DMS114 treated with DMSO at 0.1 percent for 48 hours (cell line): ENCODE measurements at regions not wholly inside any gene's neighbourhood (a gene's known extent, or its start where the extent isn't known, plus 50 kb on each side); places are given as distances from the start of the nearest gene placed in this dataset.
"Not testable (repeated sequence)": the region's sequence is repeated elsewhere in the genome, so short reads cannot be mapped to it uniquely, and the experiment has no call there.

Experiments
- DNase-seq: peaks from one replicate; lab custom pipeline; 2025; ENCODE audit not compliant: unreplicated experiment; lab: John Stamatoyannopoulos, UW

DNA sequence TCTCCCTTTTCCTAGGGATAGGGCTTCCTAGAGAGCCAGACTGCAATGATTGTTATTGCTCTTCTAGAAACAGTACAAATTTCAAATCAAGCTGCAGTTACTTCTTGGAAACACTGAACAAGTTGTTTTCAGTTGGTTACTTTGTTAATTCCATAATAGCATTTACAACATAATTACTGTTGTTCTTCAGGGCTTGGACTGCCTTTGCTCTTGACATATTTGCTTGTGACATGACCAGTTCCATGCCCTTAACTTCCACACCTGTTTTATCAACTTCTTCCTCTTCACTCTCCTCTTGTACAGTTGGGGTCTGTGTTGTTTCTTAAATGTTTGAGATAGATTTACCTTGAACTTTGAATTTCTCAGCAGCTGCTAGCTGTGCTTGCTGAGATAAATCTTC lies 104.4 kb downstream of the SEC23IP start:
- no peak for DNase-seq

DNA sequence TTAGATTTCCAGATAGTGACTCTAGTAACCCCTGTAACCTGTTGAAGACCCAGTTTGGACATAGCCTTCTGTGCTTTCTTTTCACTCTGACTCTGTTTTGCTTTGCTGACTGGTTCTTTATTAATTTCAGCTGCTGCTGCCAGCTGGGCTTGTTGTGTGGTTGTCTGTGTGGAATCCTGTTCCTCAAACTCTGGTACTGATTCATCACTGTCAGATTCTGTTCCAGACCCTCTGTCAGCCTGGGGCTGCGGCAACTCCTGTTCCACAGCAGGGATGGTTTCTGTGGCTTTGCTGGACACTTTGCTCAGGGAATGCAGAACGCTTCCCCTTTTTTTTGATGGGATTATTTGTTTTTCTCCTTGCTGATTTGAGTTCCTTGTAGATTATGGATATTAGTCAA lies 104.9 kb downstream of the SEC23IP start:
- no peak for DNase-seq

DNA sequence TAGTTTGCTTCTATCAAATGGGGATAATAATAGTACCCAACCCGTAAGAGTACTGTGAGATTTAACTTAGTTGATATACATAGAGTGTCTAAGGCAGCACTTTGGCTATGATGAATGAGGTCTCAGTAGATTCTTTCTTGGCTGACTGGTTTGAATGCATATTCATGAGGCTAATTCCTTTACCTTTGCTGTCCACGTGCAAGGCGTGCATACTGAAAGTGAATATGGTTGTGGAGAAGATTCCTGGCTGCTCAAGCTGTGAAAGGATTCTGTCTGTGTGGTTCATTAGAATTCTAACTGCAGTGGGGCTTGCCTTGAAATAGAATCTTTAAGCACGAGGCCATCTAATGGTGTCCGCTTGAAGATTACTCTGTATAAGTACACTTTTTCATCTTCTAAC lies 110.3 kb downstream of the SEC23IP start:
- no peak for DNase-seq

DNA sequence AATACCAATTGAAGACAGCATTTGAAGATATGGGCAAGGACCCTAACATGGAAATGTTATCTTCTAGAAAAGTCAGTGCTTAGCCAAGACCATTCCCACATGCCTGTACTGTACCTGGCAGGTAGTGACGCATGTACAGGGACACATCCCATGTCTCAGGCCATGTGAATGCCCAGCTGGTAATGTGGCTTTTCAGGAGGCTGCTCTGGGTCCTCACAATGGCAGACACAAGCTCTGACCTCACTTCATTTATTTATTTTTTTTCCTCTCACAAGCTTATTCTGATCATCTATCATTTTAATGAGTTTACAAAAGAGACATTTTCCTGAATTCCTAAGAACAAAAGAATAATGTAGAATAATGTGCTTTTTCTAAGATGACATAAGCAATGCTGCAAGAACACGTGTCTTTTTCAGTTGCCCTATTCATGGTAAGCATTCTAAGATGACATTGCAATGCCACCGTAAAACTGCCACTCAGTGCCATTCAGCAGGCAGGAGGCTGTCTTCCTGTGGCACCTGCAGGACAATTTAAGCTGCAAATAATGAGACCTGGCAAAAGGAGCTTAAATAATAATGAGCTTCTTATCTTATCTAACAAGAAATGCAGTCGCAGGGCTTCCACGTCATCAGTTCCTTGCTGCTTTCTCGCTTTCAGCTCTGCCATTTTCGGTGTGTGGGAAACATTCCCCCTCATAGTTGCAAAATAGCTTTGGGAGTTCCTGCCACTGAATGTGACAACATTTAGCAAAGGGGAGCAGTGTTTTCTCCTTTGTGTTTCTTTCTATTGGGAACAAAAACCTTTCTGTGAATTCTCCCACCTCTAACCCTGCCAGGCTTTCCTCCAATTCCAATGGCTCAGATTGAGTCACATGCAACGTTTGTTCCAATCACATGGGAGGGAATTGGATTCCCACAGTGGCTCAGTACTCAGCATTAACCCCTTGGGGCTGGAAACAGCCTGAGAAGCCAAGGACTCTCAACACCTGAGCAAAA lies 113.0 kb downstream of the SEC23IP start:
- no peak for DNase-seq

DNA sequence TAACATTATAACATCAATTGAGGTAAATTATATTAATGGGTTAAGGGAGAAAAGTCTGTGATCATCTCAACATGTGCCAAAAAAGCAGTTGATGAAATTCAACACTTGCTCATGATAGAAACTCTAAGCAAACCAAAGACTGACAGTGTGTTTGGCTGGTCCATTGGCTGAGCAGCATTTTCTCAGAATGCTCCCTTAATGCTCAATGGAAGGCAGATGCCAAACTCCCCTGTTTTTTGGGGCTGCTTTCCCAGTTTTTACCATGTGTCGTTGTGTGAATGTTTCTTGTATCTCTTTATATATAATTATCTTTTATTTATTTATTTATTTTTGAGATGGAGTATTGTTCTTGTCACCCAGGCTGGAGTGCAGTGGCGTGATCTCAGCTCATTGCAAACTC lies 114.7 kb downstream of the SEC23IP start:
- no peak for DNase-seq

DNA sequence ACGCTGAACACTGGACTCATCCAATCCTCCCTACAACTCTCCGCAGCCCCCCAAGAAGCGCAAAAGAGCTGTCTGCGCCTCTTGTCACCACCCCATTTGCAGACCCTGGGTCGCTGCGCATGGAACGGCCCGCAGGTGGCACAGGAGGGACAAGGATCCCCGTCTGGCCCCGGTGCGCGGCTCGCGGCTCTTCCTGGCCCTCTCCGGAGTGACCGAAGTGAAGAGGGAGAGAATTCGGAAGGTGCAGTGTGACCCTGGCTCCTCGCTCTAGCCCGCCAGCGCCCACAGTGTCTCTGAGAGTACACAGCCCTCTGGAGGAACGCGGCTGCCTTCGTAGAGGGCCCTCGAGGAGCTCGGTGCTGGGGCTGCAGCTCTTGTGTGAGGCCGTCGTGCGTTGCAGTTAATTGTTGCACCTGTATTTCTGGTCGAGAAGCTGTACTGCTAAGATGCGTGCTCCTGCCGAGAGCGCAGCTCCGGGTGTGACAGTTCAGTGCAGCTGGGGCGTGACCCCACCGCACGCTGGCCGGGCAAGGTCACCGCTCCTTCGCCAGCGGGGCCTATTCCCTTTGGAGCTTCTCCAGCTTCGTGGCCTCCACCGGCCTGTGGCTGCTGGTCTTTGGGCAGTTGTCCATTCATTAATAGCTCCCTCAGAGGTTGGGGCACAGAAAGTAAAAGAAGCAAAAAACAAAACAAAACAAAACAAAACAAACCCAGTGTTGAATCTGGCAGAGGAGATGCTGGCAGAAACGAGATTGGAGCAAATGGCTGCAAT lies 119.0 kb downstream of the SEC23IP start:
- DNase-seq, result no peak

DNA sequence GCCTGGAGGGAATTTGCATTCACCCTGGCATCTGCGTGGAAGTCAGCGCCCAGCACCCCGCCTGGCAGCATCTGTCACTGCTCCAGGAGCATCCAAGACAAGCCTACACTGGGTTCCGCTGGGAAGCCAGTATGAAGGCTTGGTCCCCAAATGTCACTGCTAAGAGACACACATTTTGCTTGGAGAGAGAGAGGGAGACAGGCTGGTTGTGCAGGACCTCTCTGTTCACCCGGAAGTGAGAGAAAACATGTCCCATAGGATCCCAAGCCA lies 119.5 kb downstream of the SEC23IP start:
- no peak for DNase-seq

DNA sequence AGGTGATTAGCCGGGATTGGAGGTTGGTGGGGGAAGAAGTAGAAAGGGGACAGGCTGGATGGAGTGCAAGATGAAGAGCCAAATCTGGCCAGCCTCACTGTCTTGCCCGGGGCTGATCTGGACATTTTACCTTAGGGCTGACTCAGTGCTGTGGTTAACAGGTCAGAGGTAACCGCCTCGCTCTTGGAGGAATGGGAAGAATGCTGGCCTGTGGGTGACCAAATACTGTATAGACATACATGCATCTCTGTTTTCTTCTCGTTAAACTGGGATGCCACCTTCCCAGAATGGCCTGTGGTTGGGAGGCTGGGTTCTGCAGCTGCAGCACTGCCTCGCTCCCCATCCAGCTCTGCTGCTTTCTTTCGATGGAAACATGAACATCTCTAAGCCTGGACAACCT lies 120.0 kb downstream of the SEC23IP start:
- no peak for DNase-seq

DNA sequence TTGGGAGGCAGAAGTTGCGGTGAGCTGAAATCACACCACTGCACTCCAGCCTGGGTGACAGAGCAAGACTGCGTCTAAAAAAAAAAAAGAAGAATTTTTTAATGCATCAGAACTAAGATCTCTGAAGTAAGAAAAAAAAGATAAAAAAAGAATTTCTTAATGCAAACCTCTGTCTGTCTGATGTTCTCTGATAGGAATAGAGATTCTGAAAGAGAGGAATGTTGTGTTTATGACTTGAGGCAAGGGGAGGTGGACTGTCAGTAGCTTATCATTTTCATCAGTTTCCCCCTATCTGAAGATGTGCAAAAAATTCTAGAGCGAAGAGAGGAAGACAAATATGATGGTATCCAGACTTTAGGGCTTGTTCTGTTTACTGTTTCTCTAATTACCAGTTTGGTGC lies 121.5 kb downstream of the SEC23IP start:
- DNase-seq, result no peak

DNA sequence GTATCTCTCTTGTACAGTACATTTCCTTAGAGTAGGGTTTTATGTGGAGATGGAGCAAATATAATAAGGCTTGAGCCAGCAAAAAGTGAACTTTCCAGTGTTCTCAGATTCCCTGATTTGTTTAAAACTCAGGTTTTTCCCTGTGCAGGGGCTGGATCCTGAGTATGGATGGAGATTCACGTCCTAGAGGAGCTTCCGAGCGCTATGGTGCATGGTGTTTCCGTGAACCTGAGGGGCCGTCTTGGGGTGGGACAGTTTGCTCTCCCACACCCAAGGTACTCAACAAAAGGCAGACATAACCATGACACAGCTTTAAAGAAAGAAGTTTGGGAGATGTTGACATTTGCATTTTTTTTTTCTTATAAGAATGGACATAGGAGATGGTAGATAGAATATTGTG lies 122.5 kb downstream of the SEC23IP start:
- no peak for DNase-seq

DNA sequence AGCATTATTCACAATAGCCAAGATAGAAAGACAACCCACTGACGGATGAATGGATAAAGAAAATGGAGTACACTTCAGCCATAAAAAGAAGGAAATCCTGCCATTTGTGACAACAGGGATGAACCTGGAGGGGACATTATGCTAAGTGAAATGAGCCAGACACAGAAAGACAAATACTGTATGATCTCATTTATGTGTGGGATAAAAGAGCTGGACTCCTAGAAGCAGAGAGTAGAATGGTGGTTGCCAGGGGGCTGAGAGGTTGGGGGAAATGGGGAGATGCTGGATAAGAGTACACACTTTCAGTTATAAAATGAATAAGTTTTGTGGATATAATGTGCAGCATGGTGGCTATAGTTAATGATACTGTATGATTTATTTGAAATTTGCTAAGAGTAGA lies 124.4 kb downstream of the SEC23IP start:
- DNase-seq, result no peak

DNA sequence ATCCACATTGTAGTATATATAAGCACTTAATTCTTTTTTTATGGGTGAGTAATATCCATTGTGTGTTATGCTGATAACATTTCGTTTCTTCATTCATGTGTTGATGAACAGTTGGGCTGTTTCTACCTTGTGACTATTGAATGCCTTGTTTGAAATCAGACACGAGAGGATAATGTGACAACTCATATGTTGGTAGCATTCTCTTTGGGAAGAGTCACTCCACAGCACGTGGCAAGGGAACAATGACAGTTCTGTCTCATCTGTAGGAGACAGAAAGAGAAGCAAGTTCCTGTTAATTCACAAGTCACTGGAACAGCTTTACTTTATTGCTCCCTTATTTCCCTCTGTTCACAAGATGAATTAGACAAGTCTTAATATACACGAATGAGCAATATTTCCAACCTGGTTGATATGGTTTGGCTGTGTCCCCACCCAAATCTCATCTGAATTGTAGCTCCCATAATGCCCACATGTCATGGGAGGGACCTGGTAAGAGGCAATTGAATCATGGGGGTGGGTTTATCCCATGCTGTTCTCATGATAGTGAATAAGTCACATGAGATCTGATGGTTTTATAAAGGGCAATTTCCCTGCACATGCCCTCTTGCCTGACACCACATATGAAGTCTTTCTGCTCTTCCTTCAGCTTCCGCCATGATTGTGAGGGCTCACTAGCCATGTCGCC lies 125.3 kb downstream of the SEC23IP start:
- DNase-seq, result no peak

DNA sequence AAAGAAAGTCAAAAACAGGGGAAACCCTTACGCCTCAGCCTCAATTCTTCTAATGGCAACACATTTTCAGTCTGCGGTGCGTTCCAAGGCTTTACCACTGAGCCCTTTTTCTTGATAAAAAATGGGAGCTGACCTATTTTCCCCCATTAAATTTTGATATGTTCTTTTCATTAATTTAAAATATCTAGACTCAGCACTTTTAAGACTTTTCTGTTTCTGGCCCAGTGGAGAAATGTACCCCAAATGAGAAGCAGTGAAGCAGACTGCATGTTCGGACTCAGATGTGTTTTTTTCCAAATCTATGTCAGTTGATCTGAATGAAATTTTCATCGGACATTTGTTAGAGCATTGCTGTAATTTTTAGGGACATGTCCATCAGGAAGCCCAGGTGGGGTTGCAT lies 126.2 kb downstream of the SEC23IP start:
- no peak for DNase-seq

DNA sequence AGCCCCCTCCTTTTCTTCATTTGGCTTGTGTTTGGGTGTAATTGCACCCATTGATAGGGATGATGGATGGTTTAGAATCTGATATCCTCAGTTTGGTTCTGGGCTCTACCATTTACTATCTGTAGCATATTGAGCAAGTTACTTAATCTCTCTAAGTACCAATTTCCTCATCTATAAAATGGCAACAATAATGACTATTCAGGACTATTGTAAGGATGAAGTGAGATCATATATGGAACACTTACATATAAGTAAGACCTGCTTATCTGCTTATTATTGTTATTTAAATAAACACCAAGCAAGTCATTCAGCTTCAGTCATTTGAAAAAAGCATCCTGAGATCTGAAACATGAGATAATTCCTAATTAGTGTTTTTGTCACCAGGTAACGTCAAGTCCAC lies 127.0 kb downstream of the SEC23IP start:
- no peak for DNase-seq

DNA sequence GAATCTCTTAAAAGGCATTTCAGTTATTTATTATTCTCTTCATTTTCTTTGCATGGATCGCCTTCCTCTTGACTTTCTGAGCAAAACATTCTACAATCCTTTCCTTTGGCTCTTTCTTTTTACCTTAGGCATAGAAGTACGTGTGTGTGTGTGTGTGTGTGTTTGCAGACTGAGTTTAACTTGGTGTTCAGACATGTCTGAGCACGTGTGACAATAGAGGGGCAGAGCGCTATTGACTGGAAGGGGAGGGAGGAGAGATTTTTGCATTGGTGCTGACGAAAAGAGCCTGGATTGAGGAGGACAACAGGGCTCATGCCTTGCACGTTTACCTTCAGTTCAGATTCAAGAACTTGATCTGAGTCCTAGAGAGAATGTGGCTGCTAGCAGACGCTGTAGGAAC lies 129.8 kb downstream of the SEC23IP start:
- DNase-seq, result no peak

DNA sequence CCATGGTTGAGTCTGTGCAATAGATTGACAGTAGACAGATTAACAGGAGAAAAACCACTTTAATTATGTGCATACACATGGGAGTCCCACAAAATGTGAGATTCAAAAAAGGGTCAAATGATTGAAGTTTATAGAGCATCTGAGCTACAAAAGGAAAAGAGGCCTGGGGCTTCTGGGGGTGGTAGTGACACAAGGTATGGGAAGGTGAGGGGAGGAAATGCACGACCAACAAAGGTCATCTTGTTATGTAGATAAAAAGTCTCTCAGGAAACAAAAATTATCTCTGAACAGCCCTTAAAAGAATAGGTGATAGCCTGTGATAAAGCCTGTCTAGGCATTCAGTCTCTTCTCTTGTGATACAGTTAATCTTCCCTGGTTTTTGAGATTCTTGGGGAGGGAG lies 141.7 kb downstream of the SEC23IP start:
- DNase-seq, result no peak

DNA sequence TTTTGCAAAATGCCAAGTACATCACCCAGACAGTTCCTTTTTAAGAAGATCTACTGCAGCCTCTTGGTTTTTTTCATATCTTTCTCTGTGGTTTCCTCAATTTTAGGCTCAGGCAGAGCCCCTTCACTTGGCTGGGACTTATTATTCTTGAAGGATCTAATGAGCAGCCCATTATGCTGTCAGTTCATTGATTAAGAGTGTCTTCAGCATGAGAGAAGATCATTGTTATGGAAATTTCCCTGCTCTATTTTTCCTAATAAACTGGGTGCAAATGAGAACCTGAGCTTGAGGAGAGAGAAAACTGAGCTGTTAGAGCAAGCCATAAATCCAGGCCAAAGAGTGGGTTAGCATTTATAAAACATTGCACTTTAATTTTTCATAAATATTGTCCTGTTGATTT lies 146.5 kb downstream of the SEC23IP start:
- no peak for DNase-seq

DNA sequence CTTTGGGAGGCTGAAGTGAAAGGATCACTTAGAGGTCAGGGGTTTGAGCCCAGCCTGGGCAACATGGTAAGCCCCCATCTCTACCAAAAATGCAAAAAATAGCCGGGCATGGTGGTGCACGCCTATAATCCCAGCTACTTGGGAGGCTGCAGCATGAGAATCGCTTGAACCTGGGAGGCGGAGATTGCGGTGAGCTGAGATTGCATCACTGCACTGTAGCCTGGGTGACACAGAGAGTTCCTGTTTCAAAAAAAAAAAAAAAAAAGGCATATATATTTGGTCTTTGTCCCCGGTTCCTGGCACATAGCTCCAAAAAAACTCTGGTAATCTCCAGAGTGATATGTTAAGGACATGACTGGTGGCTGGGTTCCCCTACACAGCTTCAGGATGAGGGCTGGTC lies 147.3 kb downstream of the SEC23IP start:
- DNase-seq, result no peak

DNA sequence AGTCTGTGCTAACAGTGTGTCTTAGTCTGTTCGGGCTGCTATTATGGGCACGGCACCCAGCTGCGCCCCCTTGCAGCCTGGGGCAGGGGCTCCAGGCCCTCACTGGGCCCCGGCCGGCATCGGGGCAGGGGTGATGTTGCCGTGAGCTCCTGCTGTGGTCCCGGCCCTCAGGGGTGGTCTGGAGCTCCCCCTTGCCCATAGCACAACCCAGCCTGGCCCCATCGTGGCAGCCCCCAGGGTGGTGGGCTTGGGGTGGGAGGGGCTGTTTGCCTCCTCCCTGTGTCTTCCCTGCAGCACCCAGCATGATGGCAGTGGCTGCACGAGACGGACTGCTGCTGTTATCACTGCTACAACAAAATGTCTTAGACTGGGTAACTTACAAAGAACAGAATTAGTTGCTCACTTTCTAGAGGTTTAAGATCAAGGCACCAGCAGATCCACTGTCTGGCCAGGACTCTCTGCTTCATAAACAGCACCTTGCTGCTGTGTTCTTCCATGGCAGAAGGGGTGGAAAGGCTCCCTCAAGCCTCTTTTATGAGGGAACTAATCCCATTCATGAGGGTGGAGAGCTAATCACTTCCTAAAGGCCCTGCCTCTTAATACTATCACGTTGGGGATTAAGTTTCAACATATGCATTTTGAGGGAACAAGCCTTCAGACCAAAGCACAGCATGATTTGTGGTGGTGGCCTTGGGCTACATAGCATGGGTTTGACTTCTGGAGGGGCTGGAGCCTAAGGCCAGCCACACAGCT lies 149.5 kb downstream of the SEC23IP start:
- DNase-seq, result no peak

DNA sequence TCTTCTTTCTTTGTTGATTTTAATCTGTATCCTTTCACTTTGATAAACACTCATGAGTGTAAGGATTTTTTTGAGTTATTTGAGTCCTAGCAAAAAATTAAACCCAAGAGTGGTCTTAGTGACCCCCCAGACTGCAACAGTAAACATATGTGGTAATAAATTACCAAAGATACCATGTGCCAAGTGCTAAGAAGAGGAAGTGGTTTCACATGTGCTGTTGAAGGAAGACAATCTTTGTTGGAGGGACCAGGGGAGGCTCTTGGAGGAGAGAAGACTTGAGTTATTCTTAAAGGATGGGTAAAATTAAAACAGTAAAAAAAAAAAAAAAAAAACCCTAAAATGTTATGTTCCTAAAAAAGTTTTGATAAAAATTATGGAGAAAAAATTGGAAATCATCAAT lies 150.2 kb downstream of the SEC23IP start:
- DNase-seq, result no peak

DNA sequence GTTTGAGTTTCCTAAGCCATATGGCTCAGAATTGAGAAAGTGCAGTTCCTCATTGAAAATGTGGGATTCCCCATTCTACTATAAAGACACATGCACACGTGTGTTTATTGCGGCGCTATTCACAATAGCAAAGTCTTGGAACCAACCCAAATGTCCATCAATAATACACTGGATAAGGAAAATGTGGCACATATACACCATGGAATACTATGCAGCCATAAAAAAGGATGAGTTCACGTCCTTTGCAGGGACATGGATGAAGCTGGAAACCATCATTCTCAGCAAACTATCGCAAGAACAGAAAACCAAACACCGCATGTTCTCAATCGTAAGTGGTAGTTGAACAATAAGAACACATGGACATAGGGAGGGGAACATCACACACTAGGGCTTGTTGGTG lies 154.8 kb downstream of the SEC23IP start:
- DNase-seq, result not testable (repeated sequence)
